H1 (cell line): ENCODE measurements at regions not wholly inside any gene's neighbourhood (a gene's known extent, or its start where the extent isn't known, plus 50 kb on each side); places are given as distances from the start of the nearest gene placed in this dataset.

ENCODE experiments used
- CTCF ChIA-PET: fragments of 300-600 bp; sonication (Branson Sonifier 250); formaldehyde crosslinking; loops from one replicate; lab custom pipeline; 2021; ENCODE audit not compliant: partially characterized antibody; lab: Charles Lee
- POLR2A ChIA-PET: fragments of 300-600 bp; sonication (Branson Sonifier 250); formaldehyde crosslinking; loops from one replicate; lab custom pipeline; 2021; ENCODE audit warnings: inconsistent platforms; ENCODE audit not compliant: partially characterized antibody; lab: Charles Lee
- DNase-seq, 2 experiments: peaks; one replicate each; pipeline versions ENCODE4 v3.0.0 to v3.0.0-alpha.2; 2010 to 2022; ENCODE audit warnings: low spot score in 2 of 2, low read depth in 1 of 2, mixed read lengths in 1 of 2
- FAIRE-seq: peaks from 2 replicates; lab custom pipeline; 2011; peaks lifted over from hg19 to GRCh38; lab: Jason Lieb, UNC
- H2AFZ ChIP-seq: 2 replicates; pipeline ENCODE4 v1.8.1; 2012; ENCODE audit warnings: low read length, inconsistent platforms
- H2AK5ac ChIP-seq: 2 replicates; pipeline ENCODE4 v1.6.1; 2013; ENCODE audit warnings: low read depth, low read length
- H2BK120ac ChIP-seq: replicated peaks from 2 replicates; pipeline ENCODE3; 2013; ENCODE audit warnings: low read depth, low read length, inconsistent platforms
- H2BK12ac ChIP-seq: 2 replicates; pipeline ENCODE4 v1.6.1; 2013; ENCODE audit warnings: low read depth, low read length
- H2BK15ac ChIP-seq: 2 replicates; pipeline ENCODE4 v1.6.1; 2013; ENCODE audit warnings: low read length
- H2BK20ac ChIP-seq: 2 replicates; pipeline ENCODE4 v1.6.1; 2013; ENCODE audit warnings: low read length
- H2BK5ac ChIP-seq: 2 replicates; pipeline ENCODE4 v1.6.1; 2013; ENCODE audit warnings: low read depth, low read length
- H3K14ac ChIP-seq: 2 replicates; pipeline ENCODE4 v1.6.1; 2013; ENCODE audit warnings: inconsistent platforms; ENCODE audit not compliant: insufficient read length
- H3K18ac ChIP-seq: 2 replicates; pipeline ENCODE4 v1.6.1; 2013; ENCODE audit warnings: low read length; ENCODE audit errors: extremely low read depth
- H3K23ac ChIP-seq: 2 replicates; pipeline ENCODE4 v1.6.1; 2013; ENCODE audit warnings: inconsistent platforms; ENCODE audit not compliant: insufficient read length
- H3K23me2 ChIP-seq: 2 replicates; pipeline ENCODE4 v1.6.1; 2013; ENCODE audit warnings: low read depth, low read length
- H3K27ac ChIP-seq: 2 replicates; pipeline ENCODE4 v1.6.1; 2011; ENCODE audit warnings: low read depth, low read length, inconsistent platforms
- H3K27me3 ChIP-seq, 4 experiments: replicated peaks in 1 of 4; 1 replicate in 1 of 4; 2 replicates in 3 of 4; pipeline versions ENCODE4 v1.6.1 to v1.8.1; 2011 to 2013; ENCODE audit warnings: low read length in 3 of 4, mild to moderate bottlenecking in 3 of 4, inconsistent platforms in 2 of 4, mixed read lengths in 2 of 4, moderate library complexity in 1 of 4; ENCODE audit not compliant: control insufficient read depth in 3 of 4, insufficient read depth in 3 of 4; ENCODE audit errors: extremely low read depth in 1 of 4
- H3K36me3 ChIP-seq, 4 experiments: 2 replicates each; pipeline versions ENCODE4 v1.6.1 to v1.8.1; 2011 to 2013; ENCODE audit warnings: mild to moderate bottlenecking in 4 of 4, low read length in 3 of 4, moderate library complexity in 2 of 4, control low read depth in 1 of 4, inconsistent platforms in 1 of 4; ENCODE audit not compliant: insufficient read depth in 4 of 4, control insufficient read depth in 2 of 4
- H3K4ac ChIP-seq: replicated peaks from 2 replicates; pipeline ENCODE3; 2013; ENCODE audit warnings: low read length, low read depth, mixed read lengths, inconsistent platforms; ENCODE audit not compliant: insufficient read length
- H3K4me1 ChIP-seq, 4 experiments: replicated peaks in 1 of 4; 1 replicate in 1 of 4; 2 replicates in 3 of 4; pipeline versions ENCODE4 v1.6.1 to v1.8.1; 2011 to 2013; ENCODE audit warnings: low read length in 3 of 4, inconsistent platforms in 2 of 4, mixed read lengths in 1 of 4; ENCODE audit not compliant: insufficient read depth in 4 of 4, control insufficient read depth in 3 of 4
- H3K4me2 ChIP-seq, 2 experiments: 2 replicates each; pipeline versions ENCODE4 v1.6.1 to v1.8.1; 2011 to 2013; ENCODE audit warnings: low read depth in 2 of 2, low read length in 2 of 2, control low read depth in 1 of 2, inconsistent platforms in 1 of 2, mild to moderate bottlenecking in 1 of 2; ENCODE audit not compliant: insufficient read depth in 1 of 2
- H3K4me3 ChIP-seq, 4 experiments: fragments of 200-600, 300-600 bp in 1 of 4; sonication (generic), shearing (Covaris generic), sonication (Bioruptor Twin) in 1 of 4; 2 replicates each; pipeline versions ENCODE4 v1.5.1 to v1.8.1; 2011 to 2016; ENCODE audit warnings: low read length in 4 of 4, low read depth in 3 of 4, control low read depth in 2 of 4, inconsistent platforms in 2 of 4, mild to moderate bottlenecking in 2 of 4, mixed read lengths in 1 of 4, moderate library complexity in 1 of 4; ENCODE audit not compliant: insufficient read depth in 2 of 4; ENCODE audit errors: extremely low read depth in 1 of 4
- H3K56ac ChIP-seq: replicated peaks from 2 replicates; pipeline ENCODE3; 2013; ENCODE audit warnings: low read depth, mild to moderate bottlenecking, mixed read lengths, low read length, inconsistent platforms; ENCODE audit not compliant: insufficient read length
- H3K79me1 ChIP-seq: 2 replicates; pipeline ENCODE4 v1.6.1; 2013; ENCODE audit warnings: low read depth, low read length, control low read depth
- H3K79me2 ChIP-seq, 2 experiments: 2 replicates each; pipeline versions ENCODE4 v1.6.1 to v1.8.1; 2012 to 2013; ENCODE audit warnings: low read length in 2 of 2, mild to moderate bottlenecking in 2 of 2, inconsistent platforms in 1 of 2; ENCODE audit not compliant: insufficient read depth in 2 of 2, control insufficient read depth in 1 of 2
- H3K9ac ChIP-seq, 4 experiments: replicated peaks in 1 of 4; 1 replicate in 1 of 4; 2 replicates in 3 of 4; pipeline versions ENCODE4 v1.6.1 to v1.8.1; 2011 to 2013; ENCODE audit warnings: low read depth in 3 of 4, low read length in 3 of 4, control low read depth in 2 of 4, mild to moderate bottlenecking in 2 of 4, moderate library complexity in 2 of 4, inconsistent platforms in 1 of 4; ENCODE audit errors: extremely low read depth in 1 of 4
- H3K9me3 ChIP-seq, 2 experiments: 2 replicates each; pipeline versions ENCODE4 v1.6.1 to v1.8.1; 2012 to 2013; ENCODE audit warnings: mild to moderate bottlenecking in 2 of 2, moderate library complexity in 2 of 2, control low read depth in 1 of 2, inconsistent platforms in 1 of 2, low read depth in 1 of 2, low read length in 1 of 2, mixed read lengths in 1 of 2; ENCODE audit not compliant: insufficient read depth in 2 of 2
- H4K20me1 ChIP-seq, 2 experiments: replicated peaks in 1 of 2; 2 replicates each; pipeline versions ENCODE3 to v1.8.1; 2011 to 2013; ENCODE audit warnings: inconsistent platforms in 2 of 2, low read length in 2 of 2, mild to moderate bottlenecking in 1 of 2; ENCODE audit not compliant: insufficient read depth in 2 of 2, control insufficient read depth in 1 of 2
- H4K5ac ChIP-seq: 2 replicates; pipeline ENCODE4 v1.6.1; 2013; ENCODE audit warnings: low read length, low read depth, mixed read lengths, inconsistent platforms; ENCODE audit not compliant: insufficient read length
- H4K8ac ChIP-seq: 2 replicates; pipeline ENCODE4 v1.8.0; 2013; ENCODE audit warnings: mild to moderate bottlenecking, moderate library complexity, low read length, inconsistent platforms; ENCODE audit not compliant: insufficient read depth; ENCODE audit errors: extremely low read depth
- H4K91ac ChIP-seq: replicated peaks from 2 replicates; pipeline ENCODE3; 2013; ENCODE audit warnings: low read length, mixed read lengths, inconsistent platforms; ENCODE audit not compliant: insufficient read length
- ASH2L ChIP-seq: fragments of 200-600, 300-600 bp; sonication (generic); IDR thresholded peaks from one replicate; pipeline ENCODE4 v1.7.1; 2017; ENCODE audit warnings: low read length
- EP300 ChIP-seq, 2 experiments: IDR thresholded peaks; 1 replicate in 1 of 2; 2 replicates in 1 of 2; pipeline ENCODE4 v1.6.1; 2011 to 2012; ENCODE audit warnings: low read depth in 2 of 2, low read length in 2 of 2, mild to moderate bottlenecking in 2 of 2, borderline replicate concordance in 1 of 2, inconsistent platforms in 1 of 2, moderate library complexity in 1 of 2
- GABPA ChIP-seq: IDR thresholded peaks from 2 replicates; pipeline ENCODE4 v1.6.1; 2011; ENCODE audit warnings: mild to moderate bottlenecking, low read length, moderate library complexity, borderline replicate concordance; ENCODE audit not compliant: insufficient read depth
- MAFK ChIP-seq: IDR thresholded peaks from 2 replicates; pipeline ENCODE4 v1.6.1; 2012; ENCODE audit warnings: low read depth, mild to moderate bottlenecking, improper control_type of control experiment, low read length
- PHF8 ChIP-seq: fragments of 200-600 bp; sonication (generic); conservative IDR thresholded peaks from 2 replicates; pipeline ENCODE4 v1.7.1; 2012; ENCODE audit warnings: low read depth, mild to moderate bottlenecking, inconsistent platforms, low read length, moderate library complexity
- POU5F1 ChIP-seq: IDR thresholded peaks from 2 replicates; pipeline ENCODE4 v1.6.1; 2011; ENCODE audit warnings: low read depth, mild to moderate bottlenecking, low read length, moderate library complexity
- RAD21 ChIP-seq, 2 experiments: IDR thresholded peaks in 1 of 2; conservative IDR thresholded peaks in 1 of 2; 2 replicates each; pipeline ENCODE4 v1.6.1; 2011; ENCODE audit warnings: low read depth in 2 of 2, low read length in 2 of 2, improper control_type of control experiment in 1 of 2, inconsistent platforms in 1 of 2, mild to moderate bottlenecking in 1 of 2, moderate library complexity in 1 of 2
- RBBP5 ChIP-seq: IDR thresholded peaks from 2 replicates; pipeline ENCODE4 v1.7.1; 2012; ENCODE audit warnings: low read depth, mild to moderate bottlenecking, inconsistent platforms, low read length, moderate library complexity, borderline replicate concordance
- SIN3A ChIP-seq, 2 experiments: IDR thresholded peaks in 1 of 2; conservative IDR thresholded peaks in 1 of 2; 2 replicates each; pipeline ENCODE4 v1.6.1; 2011 to 2012; ENCODE audit warnings: low read length in 2 of 2, improper control_type of control experiment in 1 of 2, low read depth in 1 of 2, mild to moderate bottlenecking in 1 of 2
- TAF1 ChIP-seq: IDR thresholded peaks from 2 replicates; pipeline ENCODE4 v1.6.1; 2011; ENCODE audit warnings: mild to moderate bottlenecking, low read depth, low read length
- YY1 ChIP-seq: IDR thresholded peaks from 2 replicates; pipeline ENCODE4 v1.6.1; 2011; ENCODE audit warnings: low read depth, mild to moderate bottlenecking, low read length
- WGBS, 2 experiments: shearing (Covaris generic) in 1 of 2; methylation state at CpG; one replicate each; pipeline versions ENCODE4 v1.1.6 to v1.1.7; 2013 to 2015; ENCODE audit warnings: low lambda C conversion rate in 2 of 2, mixed read lengths in 2 of 2, inconsistent platforms in 1 of 2, low coverage in 1 of 2, missing lambda C conversion rate in 1 of 2; ENCODE audit not compliant: insufficient replicate concordance in 2 of 2, insufficient coverage in 1 of 2, insufficient read length in 1 of 2; ENCODE audit errors: extremely low coverage in 1 of 2, missing lambda C conversion rate in 1 of 2; 5-methylcytosine and 5-hydroxymethylcytosine counted together
- TF ChIP-seq, protein P1 (sequence below): IDR thresholded peaks from 2 replicates; pipeline ENCODE4 v1.6.1; 2011; ENCODE audit warnings: low read depth, mild to moderate bottlenecking, low read length; ENCODE audit not compliant: insufficient read depth

DNA sequence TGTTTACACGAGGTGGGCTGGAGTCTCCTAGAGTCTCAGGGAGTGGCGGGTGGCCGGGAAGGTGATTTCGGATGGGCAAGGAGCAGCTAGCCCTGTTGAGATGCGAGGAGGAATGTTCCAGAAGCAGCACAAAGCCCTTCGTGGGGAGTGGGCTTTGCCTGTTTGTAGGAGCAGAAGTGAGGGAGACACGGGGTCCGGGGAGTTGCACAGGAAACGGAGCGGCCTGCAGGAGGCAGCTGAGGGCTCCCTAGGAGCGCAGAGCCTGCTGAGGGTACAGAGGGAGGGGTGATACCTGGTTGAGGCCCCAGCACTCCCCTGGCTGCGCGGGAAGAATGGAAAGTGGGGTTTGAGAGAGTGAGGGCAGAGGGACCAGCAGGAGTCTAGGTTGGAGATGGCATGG, 847.2 kb downstream of the TBC1D22A start:
- Histone ChIP-seq H3K4me2 (no peak overlapping the region), H3K4ac (no peak overlapping the region), H3K79me1 (no peaks in the 10 kb centered on the region), H4K8ac (no peak overlapping the region), H2BK120ac (no peak overlapping the region), H3K4me3 (no peak overlapping the region), H3K14ac (no peak overlapping the region), H4K20me1 (no peaks in the 10 kb centered on the region), H3K56ac (no peak overlapping the region), H4K91ac (no peak overlapping the region), H3K4me1 (no peaks in the 10 kb centered on the region), H2BK5ac (no peak overlapping the region), H3K18ac (no peak overlapping the region), H3K36me3 (no peaks in the 10 kb centered on the region), H3K27ac (no peak overlapping the region), H2BK15ac (no peak overlapping the region), H3K23ac (no peak overlapping the region), H2BK12ac (no peak overlapping the region), H2AK5ac (no peak overlapping the region), H3K27me3 (no peaks in the 10 kb centered on the region), H3K79me2 (no peaks in the 10 kb centered on the region), H2BK20ac (no peak overlapping the region), H3K9me3 (peaks cover 5 to 43% of the 10 kb centered on the region in 2 experiments; a peak in 2 of 4 replicates), H3K9ac (no peak overlapping the region), H2AFZ (no peak overlapping the region), H4K5ac (no peak overlapping the region), H3K23me2 (no peaks in the 10 kb centered on the region)
- WGBS, 2 experiments = 79% methylated on average over 13 of the region's 13 CpGs; no CpG with 5 or more reads in 1 of the 2 experiments
- FAIRE-seq (no peak), DNase-seq (no peak)
- POLR2A ChIA-PET = no interaction called here
- CTCF ChIA-PET = interaction anchor here (0.6 to 1.2 kb wide), 3 partner anchors 39 to 439 kb away, joined by 3 read pairs; no protein-coding TSS in a partner anchor
- TF ChIP-seq SIN3A (conservative IDR thresholded peaks at IDR 0.05 in 1 of 2, IDR thresholded peaks at IDR 0.05 in 1 of 2; ENCODE audit: low read depth in 1 of 2, low read length in 2 of 2) (no peak), GABPA (no peak), RAD21 (IDR thresholded peaks at IDR 0.05 in 1 of 2, conservative IDR thresholded peaks at IDR 0.05 in 1 of 2; ENCODE audit: low read depth in 2 of 2, low read length in 2 of 2) (no peak; a peak in 1 of 4 replicates), PHF8 (no peak), YY1 (no peak), RBBP5 (no peak), POU5F1 (no peak), MAFK (no peak), TAF1 (no peak), EP300 (IDR thresholded peaks at IDR 0.05; ENCODE audit: borderline replicate concordance in 1 of 2, low read depth in 2 of 2, low read length in 2 of 2) (no peak), ASH2L (no peak)
- TF ChIP-seq, protein P1, sequence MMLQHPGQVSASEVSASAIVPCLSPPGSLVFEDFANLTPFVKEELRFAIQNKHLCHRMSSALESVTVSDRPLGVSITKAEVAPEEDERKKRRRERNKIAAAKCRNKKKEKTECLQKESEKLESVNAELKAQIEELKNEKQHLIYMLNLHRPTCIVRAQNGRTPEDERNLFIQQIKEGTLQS = no peak
